GM23338 (cell line): ENCODE measurements at regions not wholly inside any gene's neighbourhood (a gene's known extent, or its start where the extent isn't known, plus 50 kb on each side); places are given as distances from the start of the nearest gene placed in this dataset.

Experiments
- CREB1 ChIP-seq: fragments of 250-450 bp; sonication (Bioruptor Pico); IDR thresholded peaks from 2 replicates; pipeline ENCODE4 v1.5.0; 2020; ENCODE audit warnings: low read depth, mild to moderate bottlenecking, moderate library complexity
- CTCF ChIP-seq, 2 experiments: fragments of 200-600 bp in 1 of 2; sonication (generic) in 1 of 2; conservative IDR thresholded peaks; 2 replicates each; pipeline versions ENCODE4 v1.5.1 to v1.6.1; 2016 to 2017; ENCODE audit warnings: antibody characterized with exemption in 2 of 2, low read depth in 2 of 2, mild to moderate bottlenecking in 2 of 2, moderate library complexity in 1 of 2
- EZH2 ChIP-seq: fragments of 200-600 bp; sonication (generic); IDR thresholded peaks from one replicate; pipeline ENCODE4 v1.8.0; 2017; ENCODE audit warnings: antibody characterized with exemption, mild to moderate bottlenecking, low read depth; ENCODE audit not compliant: unreplicated experiment
- EZH2phosphoT487 ChIP-seq: fragments of 200-600 bp; sonication (generic); IDR thresholded peaks from one replicate; pipeline ENCODE4 v1.8.1; 2018; ENCODE audit warnings: antibody characterized with exemption; ENCODE audit not compliant: unreplicated experiment
- JUNB ChIP-seq: IDR thresholded peaks from one replicate; pipeline ENCODE4 v1.6.1; 2016; ENCODE audit warnings: antibody characterized with exemption; ENCODE audit not compliant: unreplicated experiment
- NANOG ChIP-seq: IDR thresholded peaks from 2 replicates; pipeline ENCODE4 v1.6.1; 2016; ENCODE audit warnings: antibody characterized with exemption, borderline replicate concordance
- POLR2AphosphoS5 ChIP-seq: IDR thresholded peaks from 2 replicates; pipeline ENCODE4 v1.6.1; 2016; ENCODE audit warnings: antibody characterized with exemption, low read depth
- STAT1 ChIP-seq: IDR thresholded peaks from one replicate; pipeline ENCODE4 v1.6.1; 2016; ENCODE audit warnings: antibody characterized with exemption; ENCODE audit not compliant: unreplicated experiment
- ZNF114 ChIP-seq: fragments of 250-450 bp; sonication (Bioruptor Pico); IDR thresholded peaks from 2 replicates; pipeline ENCODE4 v1.5.0; 2020; ENCODE audit warnings: mild to moderate bottlenecking, moderate library complexity
- ZNF331 ChIP-seq: fragments of 250-450 bp; sonication (Bioruptor Pico); IDR thresholded peaks from 2 replicates; pipeline ENCODE4 v1.5.0; 2020; ENCODE audit warnings: low read depth, mild to moderate bottlenecking, moderate library complexity
- TF ChIP-seq, protein P1 (sequence below): IDR thresholded peaks from 2 replicates; pipeline ENCODE4 v1.6.1; 2016; ENCODE audit warnings: antibody characterized with exemption
- TF ChIP-seq, protein P2 (sequence below): IDR thresholded peaks from one replicate; pipeline ENCODE4 v1.6.1; 2018; ENCODE audit warnings: antibody characterized with exemption; ENCODE audit not compliant: unreplicated experiment
- TF ChIP-seq, protein P3 (sequence below): fragments of 250-450 bp; sonication (Bioruptor Pico); IDR thresholded peaks from 2 replicates; pipeline ENCODE4 v1.5.0; 2020; ENCODE audit warnings: mild to moderate bottlenecking, moderate library complexity

GRCh38 chr12:131384544-131384855 is 326.4 kb upstream of the SFSWAP start:
- TF ChIP-seq NANOG, result no peak
- no peak for TF ChIP-seq EZH2
- no peak for TF ChIP-seq CTCF (conservative IDR thresholded peaks at IDR 0.05; ENCODE audit: low read depth in 2 of 2)
- TF ChIP-seq, protein P1, sequence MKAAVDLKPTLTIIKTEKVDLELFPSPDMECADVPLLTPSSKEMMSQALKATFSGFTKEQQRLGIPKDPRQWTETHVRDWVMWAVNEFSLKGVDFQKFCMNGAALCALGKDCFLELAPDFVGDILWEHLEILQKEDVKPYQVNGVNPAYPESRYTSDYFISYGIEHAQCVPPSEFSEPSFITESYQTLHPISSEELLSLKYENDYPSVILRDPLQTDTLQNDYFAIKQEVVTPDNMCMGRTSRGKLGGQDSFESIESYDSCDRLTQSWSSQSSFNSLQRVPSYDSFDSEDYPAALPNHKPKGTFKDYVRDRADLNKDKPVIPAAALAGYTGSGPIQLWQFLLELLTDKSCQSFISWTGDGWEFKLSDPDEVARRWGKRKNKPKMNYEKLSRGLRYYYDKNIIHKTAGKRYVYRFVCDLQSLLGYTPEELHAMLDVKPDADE, result no peak
- TF ChIP-seq POLR2AphosphoS5, result no peak
- TF ChIP-seq EZH2phosphoT487, result no peak
- TF ChIP-seq CREB1 (CRISPR knock-in tag), result no peak
- TF ChIP-seq, protein P2, sequence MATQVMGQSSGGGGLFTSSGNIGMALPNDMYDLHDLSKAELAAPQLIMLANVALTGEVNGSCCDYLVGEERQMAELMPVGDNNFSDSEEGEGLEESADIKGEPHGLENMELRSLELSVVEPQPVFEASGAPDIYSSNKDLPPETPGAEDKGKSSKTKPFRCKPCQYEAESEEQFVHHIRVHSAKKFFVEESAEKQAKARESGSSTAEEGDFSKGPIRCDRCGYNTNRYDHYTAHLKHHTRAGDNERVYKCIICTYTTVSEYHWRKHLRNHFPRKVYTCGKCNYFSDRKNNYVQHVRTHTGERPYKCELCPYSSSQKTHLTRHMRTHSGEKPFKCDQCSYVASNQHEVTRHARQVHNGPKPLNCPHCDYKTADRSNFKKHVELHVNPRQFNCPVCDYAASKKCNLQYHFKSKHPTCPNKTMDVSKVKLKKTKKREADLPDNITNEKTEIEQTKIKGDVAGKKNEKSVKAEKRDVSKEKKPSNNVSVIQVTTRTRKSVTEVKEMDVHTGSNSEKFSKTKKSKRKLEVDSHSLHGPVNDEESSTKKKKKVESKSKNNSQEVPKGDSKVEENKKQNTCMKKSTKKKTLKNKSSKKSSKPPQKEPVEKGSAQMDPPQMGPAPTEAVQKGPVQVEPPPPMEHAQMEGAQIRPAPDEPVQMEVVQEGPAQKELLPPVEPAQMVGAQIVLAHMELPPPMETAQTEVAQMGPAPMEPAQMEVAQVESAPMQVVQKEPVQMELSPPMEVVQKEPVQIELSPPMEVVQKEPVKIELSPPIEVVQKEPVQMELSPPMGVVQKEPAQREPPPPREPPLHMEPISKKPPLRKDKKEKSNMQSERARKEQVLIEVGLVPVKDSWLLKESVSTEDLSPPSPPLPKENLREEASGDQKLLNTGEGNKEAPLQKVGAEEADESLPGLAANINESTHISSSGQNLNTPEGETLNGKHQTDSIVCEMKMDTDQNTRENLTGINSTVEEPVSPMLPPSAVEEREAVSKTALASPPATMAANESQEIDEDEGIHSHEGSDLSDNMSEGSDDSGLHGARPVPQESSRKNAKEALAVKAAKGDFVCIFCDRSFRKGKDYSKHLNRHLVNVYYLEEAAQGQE, result no peak
- no peak for TF ChIP-seq JUNB
- TF ChIP-seq ZNF331 (CRISPR knock-in tag), result no peak
- TF ChIP-seq STAT1, result no peak
- TF ChIP-seq, protein P3, sequence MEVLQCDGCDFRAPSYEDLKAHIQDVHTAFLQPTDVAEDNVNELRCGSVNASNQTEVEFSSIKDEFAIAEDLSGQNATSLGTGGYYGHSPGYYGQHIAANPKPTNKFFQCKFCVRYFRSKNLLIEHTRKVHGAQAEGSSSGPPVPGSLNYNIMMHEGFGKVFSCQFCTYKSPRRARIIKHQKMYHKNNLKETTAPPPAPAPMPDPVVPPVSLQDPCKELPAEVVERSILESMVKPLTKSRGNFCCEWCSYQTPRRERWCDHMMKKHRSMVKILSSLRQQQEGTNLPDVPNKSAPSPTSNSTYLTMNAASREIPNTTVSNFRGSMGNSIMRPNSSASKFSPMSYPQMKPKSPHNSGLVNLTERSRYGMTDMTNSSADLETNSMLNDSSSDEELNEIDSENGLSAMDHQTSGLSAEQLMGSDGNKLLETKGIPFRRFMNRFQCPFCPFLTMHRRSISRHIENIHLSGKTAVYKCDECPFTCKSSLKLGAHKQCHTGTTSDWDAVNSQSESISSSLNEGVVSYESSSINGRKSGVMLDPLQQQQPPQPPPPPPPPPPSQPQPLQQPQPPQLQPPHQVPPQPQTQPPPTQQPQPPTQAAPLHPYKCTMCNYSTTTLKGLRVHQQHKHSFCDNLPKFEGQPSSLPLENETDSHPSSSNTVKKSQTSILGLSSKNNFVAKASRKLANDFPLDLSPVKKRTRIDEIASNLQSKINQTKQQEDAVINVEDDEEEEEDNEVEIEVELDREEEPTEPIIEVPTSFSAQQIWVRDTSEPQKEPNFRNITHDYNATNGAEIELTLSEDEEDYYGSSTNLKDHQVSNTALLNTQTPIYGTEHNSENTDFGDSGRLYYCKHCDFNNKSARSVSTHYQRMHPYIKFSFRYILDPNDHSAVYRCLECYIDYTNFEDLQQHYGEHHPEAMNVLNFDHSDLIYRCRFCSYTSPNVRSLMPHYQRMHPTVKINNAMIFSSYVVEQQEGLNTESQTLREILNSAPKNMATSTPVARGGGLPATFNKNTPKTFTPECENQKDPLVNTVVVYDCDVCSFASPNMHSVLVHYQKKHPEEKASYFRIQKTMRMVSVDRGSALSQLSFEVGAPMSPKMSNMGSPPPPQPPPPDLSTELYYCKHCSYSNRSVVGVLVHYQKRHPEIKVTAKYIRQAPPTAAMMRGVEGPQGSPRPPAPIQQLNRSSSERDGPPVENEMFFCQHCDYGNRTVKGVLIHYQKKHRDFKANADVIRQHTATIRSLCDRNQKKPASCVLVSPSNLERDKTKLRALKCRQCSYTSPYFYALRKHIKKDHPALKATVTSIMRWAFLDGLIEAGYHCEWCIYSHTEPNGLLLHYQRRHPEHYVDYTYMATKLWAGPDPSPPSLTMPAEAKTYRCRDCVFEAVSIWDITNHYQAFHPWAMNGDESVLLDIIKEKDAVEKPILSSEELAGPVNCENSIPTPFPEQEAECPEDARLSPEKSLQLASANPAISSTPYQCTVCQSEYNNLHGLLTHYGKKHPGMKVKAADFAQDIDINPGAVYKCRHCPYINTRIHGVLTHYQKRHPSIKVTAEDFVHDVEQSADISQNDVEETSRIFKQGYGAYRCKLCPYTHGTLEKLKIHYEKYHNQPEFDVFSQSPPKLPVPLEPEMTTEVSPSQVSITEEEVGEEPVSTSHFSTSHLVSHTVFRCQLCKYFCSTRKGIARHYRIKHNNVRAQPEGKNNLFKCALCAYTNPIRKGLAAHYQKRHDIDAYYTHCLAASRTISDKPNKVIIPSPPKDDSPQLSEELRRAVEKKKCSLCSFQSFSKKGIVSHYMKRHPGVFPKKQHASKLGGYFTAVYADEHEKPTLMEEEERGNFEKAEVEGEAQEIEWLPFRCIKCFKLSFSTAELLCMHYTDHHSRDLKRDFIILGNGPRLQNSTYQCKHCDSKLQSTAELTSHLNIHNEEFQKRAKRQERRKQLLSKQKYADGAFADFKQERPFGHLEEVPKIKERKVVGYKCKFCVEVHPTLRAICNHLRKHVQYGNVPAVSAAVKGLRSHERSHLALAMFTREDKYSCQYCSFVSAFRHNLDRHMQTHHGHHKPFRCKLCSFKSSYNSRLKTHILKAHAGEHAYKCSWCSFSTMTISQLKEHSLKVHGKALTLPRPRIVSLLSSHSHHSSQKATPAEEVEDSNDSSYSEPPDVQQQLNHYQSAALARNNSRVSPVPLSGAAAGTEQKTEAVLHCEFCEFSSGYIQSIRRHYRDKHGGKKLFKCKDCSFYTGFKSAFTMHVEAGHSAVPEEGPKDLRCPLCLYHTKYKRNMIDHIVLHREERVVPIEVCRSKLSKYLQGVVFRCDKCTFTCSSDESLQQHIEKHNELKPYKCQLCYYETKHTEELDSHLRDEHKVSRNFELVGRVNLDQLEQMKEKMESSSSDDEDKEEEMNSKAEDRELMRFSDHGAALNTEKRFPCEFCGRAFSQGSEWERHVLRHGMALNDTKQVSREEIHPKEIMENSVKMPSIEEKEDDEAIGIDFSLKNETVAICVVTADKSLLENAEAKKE (CRISPR knock-in tag), result no peak
- no peak for TF ChIP-seq ZNF114 (CRISPR knock-in tag)
